ENCODE measurements at regions not wholly inside any gene's neighbourhood (a gene's known extent, or its start where the extent isn't known, plus 50 kb on each side); places are given as distances from the start of the nearest gene placed in this dataset.

DNA sequence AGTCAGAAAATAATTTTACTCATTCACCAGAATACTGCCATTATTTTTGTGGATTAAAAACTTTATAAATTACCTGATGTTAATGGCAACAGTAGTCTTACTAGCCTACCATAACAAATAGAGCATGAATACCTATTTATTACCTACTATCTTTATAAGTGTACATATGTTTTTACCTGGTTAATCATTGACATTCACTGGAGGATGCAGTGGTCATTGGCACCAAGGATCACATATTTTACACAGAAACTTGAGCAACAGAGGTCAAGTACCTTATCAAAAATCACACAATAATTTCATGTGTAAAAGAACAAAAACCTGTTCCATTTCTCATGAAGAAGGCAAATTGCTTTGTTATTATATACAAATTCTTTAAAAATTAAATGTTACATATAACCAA, 1284.9 kb upstream of the NCAM2 start:
- no peak overlapping the region for H3K4me3 Mint-ChIP-seq
- no peaks in the 10 kb centered on the region for H3K27me3 Mint-ChIP-seq
- H3K4me1 Mint-ChIP-seq (ENCODE audit: unreplicated experiment): no peaks in the 10 kb centered on the region
- no peak for DNase-seq (ENCODE audit: extremely low spot score, unreplicated experiment)
- no peak for TF ChIP-seq CTCF (conservative IDR thresholded peaks at IDR 0.05)
- H3K9me3 Mint-ChIP-seq: no peaks in the 10 kb centered on the region
- no peaks in the 10 kb centered on the region for H3K36me3 Mint-ChIP-seq
- H3K27ac Mint-ChIP-seq: no peak overlapping the region

DNA sequence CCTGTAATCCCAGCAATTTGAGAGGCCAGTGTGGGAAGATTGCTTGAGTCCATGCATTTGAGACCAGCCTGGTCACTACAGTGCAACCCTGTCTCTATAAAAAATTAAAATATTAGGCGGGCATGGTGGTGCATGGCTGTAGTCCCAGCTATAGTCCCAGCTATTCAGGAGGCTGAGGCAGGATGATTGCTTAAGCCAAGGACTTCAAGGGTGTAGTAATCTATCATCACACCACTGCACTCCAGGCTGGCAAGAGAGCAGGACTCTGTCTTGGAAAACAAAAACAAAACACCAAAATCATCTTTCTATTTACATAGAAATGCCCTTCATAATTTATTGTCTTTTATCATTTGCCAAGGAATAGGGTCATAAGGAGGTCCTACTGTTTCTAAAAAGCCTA, 1274.1 kb upstream of the NCAM2 start:
- no peak for TF ChIP-seq CTCF (conservative IDR thresholded peaks at IDR 0.05)
- Mint-ChIP-seq H3K4me3 (no peak overlapping the region), H3K27ac (no peak overlapping the region), H3K27me3 (no peaks in the 10 kb centered on the region), H3K36me3 (no peaks in the 10 kb centered on the region), H3K9me3 (no peaks in the 10 kb centered on the region), H3K4me1 (ENCODE audit: unreplicated experiment) (no peaks in the 10 kb centered on the region)
- DNase-seq (ENCODE audit: extremely low spot score, unreplicated experiment): no peak

DNA sequence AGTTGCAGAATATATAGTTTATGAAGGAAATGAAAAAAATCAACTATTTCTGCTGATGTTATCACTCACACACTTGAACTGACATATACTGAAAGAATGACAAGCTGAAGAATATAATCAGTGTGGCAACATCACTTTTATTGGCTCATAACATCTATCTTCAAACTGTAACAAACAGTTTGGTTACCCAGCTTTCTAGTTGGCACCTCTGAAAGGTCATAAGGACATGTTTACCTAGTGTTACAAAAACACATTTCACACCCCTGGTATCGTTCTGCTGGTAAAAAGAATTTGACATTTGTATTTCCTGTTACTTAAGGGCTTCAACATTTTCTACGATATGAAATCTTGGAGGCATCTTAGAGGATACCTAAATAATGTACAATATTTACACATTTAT, 1267.0 kb upstream of the NCAM2 start:
- TF ChIP-seq CTCF (conservative IDR thresholded peaks at IDR 0.05): no peak
- H3K4me3 Mint-ChIP-seq: no peak overlapping the region
- no peaks in the 10 kb centered on the region for H3K4me1 Mint-ChIP-seq (ENCODE audit: unreplicated experiment)
- H3K9me3 Mint-ChIP-seq: no peaks in the 10 kb centered on the region
- no peaks in the 10 kb centered on the region for H3K27me3 Mint-ChIP-seq
- no peaks in the 10 kb centered on the region for H3K36me3 Mint-ChIP-seq
- no peak for DNase-seq (ENCODE audit: extremely low spot score, unreplicated experiment)
- no peak overlapping the region for H3K27ac Mint-ChIP-seq

DNA sequence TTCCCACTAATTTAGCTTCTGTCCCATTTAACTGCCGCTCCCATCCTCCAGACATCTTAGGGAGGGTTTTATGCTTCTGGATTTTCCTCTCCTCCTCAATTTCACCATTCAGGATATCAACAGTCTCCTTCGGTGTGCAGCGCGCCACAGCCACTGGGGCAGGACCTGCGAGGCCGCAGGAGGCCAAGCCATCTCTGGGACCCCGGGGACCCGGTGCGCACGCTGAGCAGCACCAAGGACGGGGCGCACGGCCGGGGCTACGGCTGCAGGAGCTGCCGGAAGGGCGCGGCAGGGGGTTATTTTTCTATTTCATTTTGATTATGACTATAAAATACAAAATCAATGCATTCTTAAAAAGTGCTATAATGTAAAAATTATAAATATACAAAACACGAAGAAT, 1238.4 kb upstream of the NCAM2 start:
- no peaks in the 10 kb centered on the region for H3K36me3 Mint-ChIP-seq
- H3K9me3 Mint-ChIP-seq: no peaks in the 10 kb centered on the region
- no peaks in the 10 kb centered on the region for H3K27me3 Mint-ChIP-seq
- H3K27ac Mint-ChIP-seq: no peak overlapping the region
- no peak overlapping the region for H3K4me3 Mint-ChIP-seq
- DNase-seq (ENCODE audit: extremely low spot score, unreplicated experiment): no peak
- TF ChIP-seq CTCF (conservative IDR thresholded peaks at IDR 0.05): no peak
- H3K4me1 Mint-ChIP-seq (ENCODE audit: unreplicated experiment): no peaks in the 10 kb centered on the region

- Mint-ChIP-seq H3K36me3 (no peaks in the 10 kb centered on the region), H3K4me1 (ENCODE audit: unreplicated experiment) (no peaks in the 10 kb centered on the region), H3K27ac (no peak overlapping the region), H3K4me3 (no peak overlapping the region), H3K27me3 (no peaks in the 10 kb centered on the region), H3K9me3 (peaks cover 3% of the 10 kb centered on the region)
- no peak for TF ChIP-seq CTCF (conservative IDR thresholded peaks at IDR 0.05)
- DNase-seq (ENCODE audit: extremely low spot score, unreplicated experiment): no peak
Observed at GRCh38 chr21:19767546-19767945, 1230.7 kb upstream of the NCAM2 start.

- no peaks in the 10 kb centered on the region for H3K4me1 Mint-ChIP-seq (ENCODE audit: unreplicated experiment)
- H3K36me3 Mint-ChIP-seq: no peaks in the 10 kb centered on the region
- no peak overlapping the region for H3K4me3 Mint-ChIP-seq
- H3K27ac Mint-ChIP-seq: no peak overlapping the region
- peaks cover under 1% of the 10 kb centered on the region for H3K9me3 Mint-ChIP-seq
- no peak for TF ChIP-seq CTCF (conservative IDR thresholded peaks at IDR 0.05)
- H3K27me3 Mint-ChIP-seq: no peaks in the 10 kb centered on the region
- no peak for DNase-seq (ENCODE audit: extremely low spot score, unreplicated experiment)
Observed at GRCh38 chr21:19771881-19772280, 1226.3 kb upstream of the NCAM2 start.
